GM23338 (cell line): ENCODE measurements at regions not wholly inside any gene's neighbourhood (a gene's known extent, or its start where the extent isn't known, plus 50 kb on each side); places are given as distances from the start of the nearest gene placed in this dataset.
A peak's percentile ranks its signal among the peaks of the same experiment; 100 is the strongest.

ENCODE experiments used
- ATAC-seq: fragments of 200-7000 bp; cut with Tn5 transposase; 3 replicates; pipeline ENCODE4 v1.9.1; 2020
- DNase-seq: peaks from one replicate; pipeline ENCODE4 v3.0.0-alpha.2; 2015; ENCODE audit warnings: low spot score
- H2AFZ ChIP-seq: fragments of 200-600 bp; sonication (generic); 2 replicates; pipeline ENCODE4 v1.8.0; 2016; ENCODE audit warnings: antibody characterized with exemption, mild to moderate bottlenecking, moderate library complexity
- H3F3A ChIP-seq: fragments of 200-600 bp; sonication (generic); replicated peaks from 2 replicates; pipeline ENCODE4 v1.8.0; 2017; ENCODE audit warnings: antibody characterized with exemption, mixed run types, low read depth
- H3K27ac ChIP-seq: fragments of 200-600 bp; sonication (generic); 2 replicates; pipeline ENCODE4 v1.6.1; 2016; ENCODE audit warnings: low read depth
- H3K27me3 ChIP-seq: fragments of 200-600 bp; sonication (generic); 2 replicates; pipeline ENCODE4 v1.8.0; 2016; ENCODE audit warnings: mild to moderate bottlenecking, mixed run types, moderate library complexity; ENCODE audit not compliant: insufficient read depth
- H3K36me3 ChIP-seq: fragments of 200-600 bp; sonication (generic); 2 replicates; pipeline ENCODE4 v1.8.0; 2016; ENCODE audit warnings: mild to moderate bottlenecking; ENCODE audit not compliant: insufficient read depth
- H3K4me1 ChIP-seq: fragments of 200-600 bp; sonication (generic); 2 replicates; pipeline ENCODE4 v1.8.0; 2016; ENCODE audit warnings: mild to moderate bottlenecking, moderate library complexity; ENCODE audit not compliant: insufficient read depth
- H3K4me2 ChIP-seq: fragments of 200-600 bp; sonication (generic); 2 replicates; pipeline ENCODE4 v1.7.1; 2017; ENCODE audit warnings: mixed run types
- H3K4me3 ChIP-seq: fragments of 200-600 bp; sonication (generic); 2 replicates; pipeline ENCODE4 v1.6.1; 2016; ENCODE audit warnings: mixed run types
- H3K79me2 ChIP-seq: fragments of 200-600 bp; sonication (generic); replicated peaks from 2 replicates; pipeline ENCODE4 v1.8.0; 2017; ENCODE audit warnings: mild to moderate bottlenecking; ENCODE audit not compliant: insufficient read depth
- H3K9me2 ChIP-seq: fragments of 200-600 bp; sonication (generic); 2 replicates; pipeline ENCODE4 v1.8.0; 2017; ENCODE audit not compliant: insufficient read depth
- H4K20me1 ChIP-seq: fragments of 200-600 bp; sonication (generic); replicated peaks from 2 replicates; pipeline ENCODE4 v1.8.0; 2017; ENCODE audit warnings: mild to moderate bottlenecking; ENCODE audit not compliant: insufficient read depth
- H3K27ac Mint-ChIP-seq: 2 replicates; pipeline ENCODE4 v1.8.0; 2020; ENCODE audit warnings: inconsistent platforms, mild to moderate bottlenecking, moderate library complexity, mixed read lengths
- H3K27me3 Mint-ChIP-seq: 3 replicates; pipeline ENCODE4 v1.8.0; 2022; ENCODE audit warnings: low read depth, mild to moderate bottlenecking, moderate library complexity, mixed read lengths, inconsistent platforms; ENCODE audit not compliant: insufficient read depth, poor library complexity
- H3K36me3 Mint-ChIP-seq: 3 replicates; pipeline ENCODE4 v1.8.0; 2021; ENCODE audit warnings: low read depth, mild to moderate bottlenecking, inconsistent platforms, moderate library complexity, mixed read lengths
- H3K4me1 Mint-ChIP-seq: 3 replicates; pipeline ENCODE4 v1.8.0; 2020; ENCODE audit warnings: mild to moderate bottlenecking, inconsistent platforms, mixed read lengths
- H3K4me3 Mint-ChIP-seq: 3 replicates; pipeline ENCODE4 v1.8.0; 2021; ENCODE audit warnings: moderate library complexity, mild to moderate bottlenecking, inconsistent platforms, mixed read lengths
- H3K9me3 Mint-ChIP-seq: 3 replicates; pipeline ENCODE4 v1.8.0; 2020; ENCODE audit warnings: moderate library complexity, mild to moderate bottlenecking, inconsistent platforms, mixed read lengths
- CREB1 ChIP-seq: fragments of 250-450 bp; sonication (Bioruptor Pico); IDR thresholded peaks from 2 replicates; pipeline ENCODE4 v1.5.0; 2020; ENCODE audit warnings: low read depth, mild to moderate bottlenecking, moderate library complexity
- CTCF ChIP-seq, 2 experiments: fragments of 200-600 bp in 1 of 2; sonication (generic) in 1 of 2; conservative IDR thresholded peaks; 2 replicates each; pipeline versions ENCODE4 v1.5.1 to v1.6.1; 2016 to 2017; ENCODE audit warnings: antibody characterized with exemption in 2 of 2, low read depth in 2 of 2, mild to moderate bottlenecking in 2 of 2, moderate library complexity in 1 of 2
- ETS1 ChIP-seq: IDR thresholded peaks from 2 replicates; pipeline ENCODE4 v1.6.1; 2016; ENCODE audit warnings: antibody characterized with exemption
- EZH2 ChIP-seq: fragments of 200-600 bp; sonication (generic); IDR thresholded peaks from one replicate; pipeline ENCODE4 v1.8.0; 2017; ENCODE audit warnings: antibody characterized with exemption, mild to moderate bottlenecking, low read depth; ENCODE audit not compliant: unreplicated experiment
- EZH2phosphoT487 ChIP-seq: fragments of 200-600 bp; sonication (generic); IDR thresholded peaks from one replicate; pipeline ENCODE4 v1.8.1; 2018; ENCODE audit warnings: antibody characterized with exemption; ENCODE audit not compliant: unreplicated experiment
- JUNB ChIP-seq: IDR thresholded peaks from one replicate; pipeline ENCODE4 v1.6.1; 2016; ENCODE audit warnings: antibody characterized with exemption; ENCODE audit not compliant: unreplicated experiment
- NANOG ChIP-seq: IDR thresholded peaks from 2 replicates; pipeline ENCODE4 v1.6.1; 2016; ENCODE audit warnings: antibody characterized with exemption, borderline replicate concordance
- REST ChIP-seq: IDR thresholded peaks from one replicate; pipeline ENCODE4 v1.6.1; 2018; ENCODE audit warnings: antibody characterized with exemption; ENCODE audit not compliant: unreplicated experiment
- ZNF114 ChIP-seq: fragments of 250-450 bp; sonication (Bioruptor Pico); IDR thresholded peaks from 2 replicates; pipeline ENCODE4 v1.5.0; 2020; ENCODE audit warnings: mild to moderate bottlenecking, moderate library complexity
- ZNF331 ChIP-seq: fragments of 250-450 bp; sonication (Bioruptor Pico); IDR thresholded peaks from 2 replicates; pipeline ENCODE4 v1.5.0; 2020; ENCODE audit warnings: low read depth, mild to moderate bottlenecking, moderate library complexity

GRCh38 chr1:96880626-96881025, 159.0 kb downstream of the PTBP2 start (continued):
- TF ChIP-seq REST (no peak), EZH2phosphoT487 (no peak)

GRCh38 chr1:96882096-96882495, 160.5 kb downstream of the PTBP2 start:
- Mint-ChIP-seq H3K9me3 (no peaks in the 10 kb centered on the region), H3K4me3 (no peak overlapping the region), H3K27ac (no peak overlapping the region), H3K4me1 (peaks cover 3% of the 10 kb centered on the region; the same call in 1 of the 3 replicates), H3K36me3 (no peaks in the 10 kb centered on the region), H3K27me3 (peaks cover 2% of the 10 kb centered on the region)
- H3K36me3 ChIP-seq, result no peaks in the 10 kb centered on the region
- no peaks in the 10 kb centered on the region for H3F3A ChIP-seq
- H3K79me2 ChIP-seq, result no peaks in the 10 kb centered on the region
- H3K9me2 ChIP-seq, result no peaks in the 10 kb centered on the region
- no peaks in the 10 kb centered on the region for H3K27me3 ChIP-seq
- H3K4me3 ChIP-seq, result no peak overlapping the region
- no peaks in the 10 kb centered on the region for H4K20me1 ChIP-seq
- ATAC-seq, result no peak
- no peak overlapping the region for H2AFZ ChIP-seq
- peak; percentile 3 for DNase-seq
- no peaks in the 10 kb centered on the region for H3K4me1 ChIP-seq
- H3K27ac ChIP-seq, result no peak overlapping the region
- no peak overlapping the region for H3K4me2 ChIP-seq
- no peak for TF ChIP-seq EZH2phosphoT487
- no peak for TF ChIP-seq ZNF114
- no peak for TF ChIP-seq ETS1
- TF ChIP-seq REST, result no peak
- TF ChIP-seq NANOG, result no peak
- no peak for TF ChIP-seq CREB1 (CRISPR knock-in tag)
- TF ChIP-seq ZNF331 (CRISPR knock-in tag), result no peak
- TF ChIP-seq CTCF (conservative IDR thresholded peaks at IDR 0.05; ENCODE audit: low read depth in 2 of 2), result no peak
- no peak for TF ChIP-seq EZH2
- no peak for TF ChIP-seq JUNB
